HG02588 (cell line): ENCODE measurements at regions not wholly inside any gene's neighbourhood (a gene's known extent, or its start where the extent isn't known, plus 50 kb on each side); places are given as distances from the start of the nearest gene placed in this dataset.
"Not testable (repeated sequence)": the region's sequence is repeated elsewhere in the genome, so short reads cannot be mapped to it uniquely, and the experiment has no call there.

Source experiments
- ATAC-seq: cut with Tn5 transposase; IDR thresholded peaks from one replicate; pipeline ENCODE4 v1.9.1; 2021; ENCODE audit warnings: mild to moderate bottlenecking, moderate library complexity; ENCODE audit not compliant: unreplicated experiment

DNA sequence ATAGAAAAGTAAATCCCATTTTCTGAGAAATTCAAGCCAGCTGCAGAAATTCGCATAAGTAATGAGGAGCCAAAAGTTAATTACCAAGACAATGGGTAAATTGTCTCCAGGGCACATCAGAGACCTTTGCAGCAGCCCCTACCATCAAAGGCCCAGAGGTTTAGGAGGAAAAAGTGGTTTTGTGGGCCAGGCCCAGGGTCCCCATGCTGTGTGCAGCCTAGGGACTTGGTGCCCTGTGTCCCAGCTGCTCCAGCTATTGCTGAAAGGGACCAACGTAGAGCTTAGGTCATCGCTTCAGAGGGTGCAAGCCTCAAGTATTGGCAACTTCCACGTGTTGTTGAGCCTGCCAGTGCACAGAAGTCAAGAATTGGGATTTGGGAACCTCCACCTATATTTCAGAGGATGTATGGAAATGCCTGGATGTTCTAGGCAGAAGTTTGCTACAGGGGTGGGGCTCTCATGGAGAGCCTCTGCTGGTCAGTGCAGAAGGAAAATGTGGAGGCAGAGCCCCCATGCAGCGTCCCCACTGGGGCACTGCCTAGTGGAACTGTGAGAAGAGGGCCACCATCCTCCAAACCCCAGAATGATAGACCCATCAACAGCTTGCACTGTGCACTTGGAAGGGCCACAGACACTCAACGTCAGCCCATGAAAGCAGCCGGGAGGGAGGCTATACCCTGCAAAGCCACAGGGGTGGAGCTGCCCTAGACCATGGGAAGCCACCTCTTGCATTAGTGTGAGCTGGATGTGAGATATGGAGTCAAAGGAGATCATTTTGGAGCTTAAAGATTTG, 731.3 kb upstream of the GRAMD2B start:
- ATAC-seq, result not testable (repeated sequence)

DNA sequence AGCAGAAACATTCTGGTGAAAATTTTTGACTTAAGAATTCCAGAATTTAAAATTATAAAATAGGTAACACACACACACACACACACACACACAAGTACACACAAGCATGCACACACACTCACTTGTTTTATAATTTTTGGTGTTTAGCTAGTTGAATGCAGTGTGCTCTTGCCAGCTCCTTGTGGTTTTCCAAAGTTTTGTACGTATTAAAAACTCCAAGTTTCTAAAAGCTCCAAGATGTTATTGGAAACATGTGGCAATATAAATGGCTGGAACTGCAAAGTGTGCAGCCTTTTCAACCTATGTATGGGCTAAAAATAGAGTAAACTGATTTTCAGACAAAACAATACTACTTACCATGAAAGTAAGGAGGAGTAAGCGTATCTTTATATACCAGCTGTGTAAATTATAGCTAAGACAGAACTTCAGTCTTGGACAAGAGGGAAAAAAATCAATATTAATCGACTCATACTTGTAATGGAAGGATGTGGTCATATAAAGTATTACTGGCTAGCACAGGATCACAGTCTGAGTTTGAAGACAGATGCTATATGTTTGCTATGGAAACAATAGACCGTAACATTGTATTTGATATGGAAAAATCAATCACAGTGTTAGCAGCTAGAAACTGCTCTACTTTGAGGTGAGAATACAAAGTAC, 727.1 kb upstream of the GRAMD2B start:
- no peak for ATAC-seq

DNA sequence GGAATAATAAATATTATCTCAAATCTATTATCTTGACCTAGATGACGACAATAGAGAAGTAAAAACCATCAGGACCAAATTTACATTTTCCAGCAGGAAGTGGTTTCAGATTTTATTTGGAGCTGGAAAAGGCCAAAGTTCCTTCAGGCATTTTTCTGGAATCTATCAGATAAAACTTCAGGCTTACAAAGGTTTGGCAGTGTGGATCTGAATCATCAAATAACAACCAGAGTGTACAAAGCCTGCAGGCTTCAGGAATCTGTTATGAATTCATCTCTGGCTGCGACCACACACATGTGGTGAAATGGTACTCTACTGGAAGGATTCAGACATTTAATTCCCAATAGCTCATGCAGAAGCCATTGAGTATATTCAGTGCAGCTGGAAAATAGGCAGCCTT, 726.4 kb upstream of the GRAMD2B start:
- ATAC-seq, result no peak

DNA sequence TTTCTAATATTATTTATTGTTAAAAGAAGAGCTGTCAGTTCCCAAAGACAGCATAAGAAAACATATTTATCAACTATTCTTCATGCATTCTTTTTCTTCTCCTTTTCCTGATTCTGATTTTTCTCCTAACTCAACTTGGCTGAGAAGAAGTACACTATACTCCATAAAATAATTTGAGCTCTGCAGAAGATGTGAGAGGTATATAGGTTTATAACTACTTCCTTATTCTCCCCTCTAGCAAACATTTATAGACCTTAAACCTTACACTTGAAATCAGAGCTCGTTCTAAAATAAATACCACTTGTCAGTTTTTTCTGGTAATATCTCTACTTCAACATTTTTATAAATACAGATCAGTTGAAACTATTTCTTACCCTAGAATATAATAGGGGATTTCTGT, 724.8 kb upstream of the GRAMD2B start:
- no peak for ATAC-seq

DNA sequence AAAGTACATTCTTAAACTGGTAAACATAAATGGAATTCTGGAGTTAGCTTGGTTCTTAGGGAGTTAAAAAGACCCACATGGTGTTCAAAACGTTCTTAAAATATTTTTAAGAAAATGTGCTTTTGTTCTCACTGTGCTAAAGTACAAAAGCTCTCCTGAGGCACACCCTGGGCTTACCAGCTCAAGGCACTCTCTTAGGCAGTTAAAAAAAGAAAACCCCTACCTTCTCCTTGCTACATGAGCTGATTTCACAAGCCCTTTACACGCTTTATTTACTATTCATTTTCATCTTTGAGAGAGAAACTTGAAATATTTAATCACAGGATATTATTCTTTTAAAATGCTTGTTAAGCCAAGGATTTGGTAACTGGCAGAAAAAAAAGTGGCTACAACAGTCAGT, 723.3 kb upstream of the GRAMD2B start:
- no peak for ATAC-seq

DNA sequence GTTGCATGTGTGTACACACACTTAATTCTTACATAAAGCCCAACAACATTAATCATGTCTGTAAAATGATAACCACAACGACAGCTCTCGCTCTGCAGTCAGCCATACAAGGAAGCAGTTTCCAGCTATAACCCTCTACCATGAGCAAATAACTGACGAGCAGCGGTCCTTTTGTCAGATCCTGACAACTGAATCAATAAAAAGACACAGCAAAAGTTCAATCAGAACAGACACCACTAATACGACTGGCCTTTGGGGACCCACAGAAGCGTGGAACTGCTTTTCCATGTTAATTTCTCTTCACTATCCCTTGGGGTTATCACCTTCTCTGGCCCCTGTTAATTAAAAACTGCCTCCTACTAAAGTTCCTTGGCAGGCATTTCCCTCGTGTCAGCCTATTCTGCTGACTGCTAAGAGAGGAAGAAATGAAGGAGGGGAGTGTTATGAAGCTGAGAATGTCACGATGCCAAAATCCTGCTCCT, 722.8 kb upstream of the GRAMD2B start:
- no peak for ATAC-seq

DNA sequence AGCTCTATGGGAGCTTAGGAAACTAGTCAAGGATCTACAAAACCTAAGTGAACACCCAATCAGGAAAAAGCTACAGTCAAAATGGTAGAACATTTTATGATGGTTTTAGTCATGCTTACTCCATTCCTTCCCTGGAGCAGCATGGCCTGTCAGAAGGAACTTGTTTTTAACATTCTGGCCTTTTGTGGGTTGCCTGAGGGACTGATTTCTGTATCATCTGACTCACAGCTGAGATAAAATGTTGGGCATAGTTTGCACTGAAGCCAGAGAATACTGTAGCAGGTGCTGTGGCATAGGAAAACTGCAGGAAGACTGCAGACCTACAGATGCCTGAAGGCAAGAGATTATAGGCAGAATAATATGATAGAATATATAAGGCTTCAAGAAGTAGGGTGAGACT, 719.6 kb upstream of the GRAMD2B start:
- ATAC-seq, result no peak

DNA sequence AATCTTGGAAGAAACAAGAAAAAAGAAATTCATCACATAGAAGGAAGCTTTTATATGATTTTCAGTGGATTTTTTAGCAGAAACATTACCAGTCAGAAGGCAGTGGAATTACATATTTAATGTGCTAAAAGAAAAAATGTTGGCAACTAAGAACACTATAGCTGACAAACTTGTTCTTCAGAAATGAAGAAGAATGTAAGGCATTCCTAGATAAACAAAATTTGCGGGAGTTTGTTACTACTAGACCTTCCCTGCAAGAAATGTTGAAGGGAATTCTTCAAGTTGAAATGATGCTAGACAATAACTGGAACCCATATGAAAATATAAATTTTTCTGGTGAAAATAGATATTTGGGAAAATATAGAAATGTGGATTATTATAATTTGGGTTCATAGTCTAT, 718.3 kb upstream of the GRAMD2B start:
- no peak for ATAC-seq

DNA sequence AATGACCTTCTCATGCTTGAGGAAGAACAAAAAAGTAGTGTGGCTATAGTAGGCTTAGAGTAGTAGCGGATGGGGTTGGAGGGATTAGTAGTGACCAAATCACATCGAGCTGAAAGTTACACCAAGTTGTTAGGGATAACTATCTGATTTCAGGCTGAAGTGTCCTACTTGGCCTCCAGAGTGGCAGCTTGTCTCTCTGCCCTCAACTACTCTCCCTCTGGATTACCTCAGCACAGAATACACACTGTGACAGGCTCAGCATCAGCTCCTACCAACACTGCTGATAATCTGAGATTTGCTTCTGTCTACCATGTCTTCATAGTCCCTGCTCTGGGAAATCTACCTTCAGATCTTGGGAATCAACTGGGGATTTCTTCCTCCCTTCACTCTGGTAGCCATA, 714.6 kb upstream of the GRAMD2B start:
- no peak for ATAC-seq

DNA sequence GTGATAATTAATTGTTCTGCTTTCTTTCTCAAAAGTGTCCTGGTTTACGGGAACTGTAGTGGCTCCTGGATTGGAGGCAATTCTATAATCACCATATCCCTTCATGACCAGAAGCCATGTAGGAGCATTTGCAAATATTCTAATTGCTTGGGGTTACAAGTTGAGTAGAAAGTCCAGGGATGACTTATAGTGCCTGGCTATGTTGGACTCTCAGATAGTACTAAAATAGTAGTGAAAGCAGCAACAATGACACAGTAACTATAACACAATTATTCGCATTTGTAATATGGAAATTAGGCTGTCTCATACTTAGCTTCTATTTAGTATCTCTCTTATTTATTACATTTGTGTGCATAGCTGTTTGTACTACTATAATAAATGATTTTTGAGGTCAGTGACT, 712.5 kb upstream of the GRAMD2B start:
- no peak for ATAC-seq

DNA sequence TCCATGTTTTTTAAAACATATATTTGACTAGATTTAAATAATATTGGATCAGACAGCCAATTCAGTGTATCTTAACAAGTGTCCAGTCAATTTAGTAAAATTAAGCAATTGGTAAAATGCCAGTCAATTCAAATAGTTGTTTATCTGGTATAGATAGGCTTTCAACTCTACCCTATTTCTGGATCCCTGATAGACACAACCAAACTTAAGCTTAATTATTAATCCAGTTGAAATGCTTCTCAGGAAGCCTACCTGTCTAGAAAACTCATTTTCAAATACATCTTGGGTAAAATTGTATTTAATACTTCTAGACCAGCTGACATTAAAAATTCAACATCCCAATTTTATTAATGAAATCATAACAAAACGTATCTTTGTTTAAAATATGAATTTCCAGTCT, 710.8 kb upstream of the GRAMD2B start:
- no peak for ATAC-seq

DNA sequence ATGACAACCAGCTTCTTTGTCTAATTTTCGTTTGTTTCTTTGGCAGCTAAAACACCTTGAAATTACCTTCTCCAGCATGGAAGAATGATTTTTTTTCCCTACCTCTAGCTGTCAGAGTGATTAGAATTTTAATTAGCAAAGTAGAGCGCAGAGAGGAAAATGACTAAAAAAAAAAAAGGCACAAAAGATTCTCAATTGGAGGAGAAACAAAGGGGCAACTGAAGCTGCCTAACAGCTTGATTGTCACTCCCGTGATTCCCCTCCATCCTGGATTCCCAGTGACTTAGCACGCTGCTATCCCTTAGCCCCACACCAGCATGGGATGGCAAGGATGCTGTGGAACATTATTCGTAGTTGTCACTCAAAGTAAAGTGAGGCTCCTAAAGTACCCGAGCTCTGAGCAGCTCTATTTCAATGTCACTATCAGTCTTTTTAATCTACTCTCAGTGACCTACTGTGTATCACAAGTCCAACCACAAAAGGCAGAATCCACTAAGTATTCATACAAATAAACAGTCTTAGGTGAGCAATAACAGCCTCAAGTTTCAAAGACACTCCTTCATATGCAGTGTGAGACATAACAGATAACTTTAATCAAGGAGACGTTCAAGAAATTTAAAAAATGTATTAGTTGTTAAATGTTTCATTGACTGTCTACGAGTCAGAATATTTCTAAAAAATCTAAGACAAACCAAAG, 710.0 kb upstream of the GRAMD2B start:
- no peak for ATAC-seq

DNA sequence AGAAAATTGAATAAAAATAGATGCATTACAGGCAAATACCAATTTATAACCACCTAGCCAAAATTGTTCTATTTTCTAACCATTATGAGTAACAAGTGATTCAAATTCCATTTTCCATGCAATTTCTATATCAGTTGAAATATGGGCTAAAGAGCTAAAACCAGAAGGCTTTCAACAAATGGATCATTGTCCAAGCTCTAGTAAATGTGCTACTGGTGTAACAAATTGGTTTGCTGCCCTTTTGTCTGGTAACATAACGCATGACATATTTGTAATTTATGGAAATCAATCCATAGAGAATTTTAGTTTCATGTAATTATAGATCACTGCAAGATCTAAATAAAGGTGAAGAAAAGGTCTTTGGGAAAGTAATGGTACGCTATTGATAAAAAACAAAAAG, 708.0 kb upstream of the GRAMD2B start:
- no peak for ATAC-seq

DNA sequence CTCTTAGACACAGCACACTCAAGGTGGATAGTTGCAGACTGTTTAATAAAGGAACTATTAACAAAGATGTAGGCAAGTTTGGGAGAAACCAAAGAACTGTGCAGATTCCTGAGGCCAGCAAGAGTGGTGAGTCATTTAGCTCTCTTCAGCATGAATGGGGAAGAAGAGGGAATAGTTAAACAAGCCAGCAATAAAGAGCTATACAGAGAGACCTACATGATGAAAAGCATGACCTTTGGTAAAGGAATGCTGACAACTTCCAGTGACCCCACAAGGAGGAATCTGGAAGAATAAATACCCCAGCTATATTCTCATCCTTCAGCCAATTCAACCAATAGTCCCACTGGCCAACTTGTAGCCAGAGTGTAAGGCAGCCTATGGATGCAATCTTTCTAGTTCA, 706.0 kb upstream of the GRAMD2B start:
- ATAC-seq, result no peak

DNA sequence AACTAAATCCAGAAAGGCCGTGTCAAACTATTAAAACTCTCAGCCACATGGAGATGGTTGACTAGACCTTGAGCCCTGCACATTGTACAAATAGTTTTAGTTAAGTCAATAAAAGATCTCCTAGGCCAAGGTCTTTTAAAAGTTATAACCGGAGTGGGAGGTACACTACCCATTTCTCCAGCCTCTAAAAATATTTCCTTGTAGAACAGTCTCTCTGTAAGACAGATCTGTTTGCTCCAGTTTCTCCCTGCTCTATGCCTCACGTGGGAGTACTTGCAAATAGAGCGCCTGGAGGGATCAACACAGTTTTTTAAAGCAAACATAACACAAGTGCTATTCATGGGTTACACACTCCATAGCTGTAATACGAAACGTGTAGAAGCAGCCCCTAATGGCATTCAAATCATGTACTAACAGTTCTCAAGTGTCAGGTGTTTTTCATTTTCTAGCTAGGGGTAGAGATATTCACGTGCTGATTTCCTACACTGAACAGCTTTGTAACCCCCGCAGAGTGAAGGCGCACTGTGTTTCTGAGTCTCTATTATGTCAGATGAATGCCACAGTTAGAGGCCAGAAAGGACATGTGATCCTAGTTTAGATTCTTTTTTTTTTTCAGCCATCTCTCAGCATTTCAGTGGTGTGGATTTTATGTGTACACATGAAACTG, 703.4 kb upstream of the GRAMD2B start:
- no peak for ATAC-seq

DNA sequence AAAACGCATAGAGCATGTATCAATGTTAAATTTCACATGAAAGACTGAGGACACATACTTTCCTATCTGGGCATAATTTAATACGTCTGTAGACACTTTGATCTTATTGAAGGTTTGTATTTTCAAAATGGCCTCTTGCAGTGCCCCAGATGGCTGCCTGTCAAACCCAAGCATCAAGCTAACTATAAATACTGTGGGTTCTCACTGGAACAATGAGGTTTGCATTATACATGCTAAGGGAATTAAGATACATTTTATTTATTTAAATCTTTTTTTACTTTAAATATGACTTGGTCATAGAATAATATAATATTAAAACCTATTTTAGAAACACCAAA, 702.9 kb upstream of the GRAMD2B start:
- no peak for ATAC-seq

DNA sequence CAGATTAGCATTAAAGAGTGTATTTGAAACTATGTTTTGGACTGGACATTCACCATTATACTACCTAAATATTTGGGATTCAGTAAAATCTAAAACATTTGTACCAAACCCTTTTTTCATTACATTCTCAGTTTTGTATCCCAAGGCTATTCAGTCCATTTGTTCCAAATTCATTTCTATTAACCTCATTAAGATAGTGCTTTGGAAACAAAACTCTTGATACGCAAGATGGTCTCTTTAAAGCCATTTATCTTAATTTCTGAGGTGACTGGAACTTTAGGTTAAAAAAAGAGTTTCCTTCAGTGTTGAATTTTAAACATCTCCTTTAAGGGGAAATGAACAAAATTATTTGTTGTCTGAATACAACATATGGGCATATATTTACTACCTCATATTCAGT, 702.5 kb upstream of the GRAMD2B start:
- no peak for ATAC-seq

DNA sequence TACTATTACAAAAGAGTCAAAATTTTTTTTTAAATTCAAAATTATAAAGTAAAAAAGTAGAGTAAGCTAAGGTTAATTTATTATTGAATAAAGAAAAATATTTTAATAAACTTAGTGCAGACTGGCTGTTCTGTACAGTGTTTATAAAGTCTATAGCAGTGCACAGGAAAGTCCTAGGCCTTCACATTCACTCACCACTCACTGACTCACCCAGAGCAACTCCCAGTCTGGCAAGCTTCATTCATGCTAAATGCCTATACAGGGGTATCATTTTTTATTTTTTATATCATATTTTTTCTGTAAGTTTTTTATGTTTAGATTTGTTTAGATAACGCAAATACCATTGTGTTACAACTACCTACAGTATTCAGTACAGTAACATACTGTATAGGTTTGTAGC, 700.7 kb upstream of the GRAMD2B start:
- ATAC-seq, result no peak

DNA sequence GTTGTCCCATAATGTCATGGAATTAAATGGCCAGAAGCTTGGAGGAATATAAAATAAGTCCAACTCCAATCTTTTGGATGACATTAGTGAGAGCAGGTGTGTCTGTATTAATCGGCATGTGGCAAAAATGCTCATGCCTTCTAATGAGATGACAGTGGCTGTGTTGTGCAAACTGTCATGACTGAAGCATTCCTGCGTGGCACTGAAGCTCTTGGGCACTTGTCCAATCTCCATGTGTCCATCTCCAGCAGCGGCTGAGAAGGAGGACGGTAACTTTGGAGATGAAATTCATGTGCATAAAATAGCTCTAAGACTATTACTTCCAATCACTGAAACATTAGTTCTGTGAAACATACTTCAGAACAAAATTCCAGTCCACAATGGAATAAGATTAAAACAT, 697.5 kb upstream of the GRAMD2B start:
- no peak for ATAC-seq

DNA sequence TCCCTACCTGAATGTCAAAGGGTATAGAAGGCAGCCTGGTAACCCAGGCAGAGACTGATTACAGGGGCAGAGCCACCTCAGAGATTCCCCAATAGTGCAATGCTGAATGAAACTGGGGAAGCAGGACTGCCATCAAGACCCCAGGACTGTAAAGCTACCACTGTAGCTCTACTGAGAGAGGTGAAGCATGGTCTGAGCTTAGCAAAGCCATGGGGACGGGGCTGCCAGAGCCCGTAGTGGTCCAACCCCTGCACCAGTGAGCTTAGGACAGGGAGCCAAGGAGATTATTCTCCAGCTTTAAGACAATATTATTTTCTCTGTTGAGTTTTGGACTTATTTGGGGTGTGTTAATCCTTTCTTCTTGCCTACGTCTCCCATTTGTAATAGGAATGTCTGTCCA, 679.3 kb upstream of the GRAMD2B start:
- ATAC-seq, result no peak

DNA sequence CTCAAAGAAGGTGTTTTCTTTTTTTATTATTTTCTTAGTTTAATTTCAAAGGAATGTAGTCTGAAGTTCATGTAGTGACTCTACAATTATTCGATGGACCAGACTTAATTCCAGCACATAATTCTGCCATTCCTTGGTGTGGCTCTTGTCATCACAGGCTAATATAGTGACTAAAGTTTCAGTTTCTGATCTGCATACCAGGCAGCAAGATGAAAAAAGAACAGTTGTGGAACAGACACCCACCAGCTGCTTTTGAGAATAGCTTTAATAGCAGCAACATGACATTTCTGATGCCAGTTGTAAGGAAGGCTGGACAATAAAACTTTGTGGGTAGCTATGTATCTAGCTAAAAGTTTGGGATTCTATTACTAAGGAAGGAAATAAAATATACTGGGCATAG, 676.3 kb upstream of the GRAMD2B start:
- no peak for ATAC-seq
